ENCODE measurements at regions not wholly inside any gene's neighbourhood (a gene's known extent, or its start where the extent isn't known, plus 50 kb on each side); places are given as distances from the start of the nearest gene placed in this dataset.
"Not testable (repeated sequence)": the region's sequence is repeated elsewhere in the genome, so short reads cannot be mapped to it uniquely, and the experiment has no call there.

DNA sequence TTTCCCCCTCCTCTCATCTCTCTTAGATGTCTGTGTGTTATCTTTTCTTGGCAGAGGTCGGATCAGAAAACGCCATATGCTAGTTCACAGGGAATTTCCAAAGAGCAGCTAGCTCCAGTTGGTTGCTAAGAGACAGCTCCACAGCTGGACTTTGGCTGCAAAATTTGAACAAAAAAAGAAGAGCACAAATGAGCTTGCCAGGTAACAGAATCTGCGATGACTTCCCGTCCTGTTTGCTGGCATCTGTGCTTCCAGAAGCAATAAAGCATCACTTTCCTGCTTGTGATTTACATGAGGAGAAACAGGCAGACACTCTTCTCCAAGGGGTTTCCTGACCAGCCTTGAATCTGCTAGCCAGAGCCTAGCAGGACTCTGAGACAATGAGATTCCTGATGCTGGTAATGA is 596.0 kb upstream of the B3GAT1 start:
- DNase-seq (no peak), ATAC-seq (no peak)
- no peaks in the 10 kb centered on the region for H3K36me3 Mint-ChIP-seq
- no peak overlapping the region for H3K27ac Mint-ChIP-seq
- H3K4me3 Mint-ChIP-seq, result no peak overlapping the region
- POLR2A ChIA-PET, result no interaction called here
- H3K27me3 Mint-ChIP-seq, result peaks cover 0 to 33% (median 13%) of the 10 kb centered on the region in 5 donors
- peaks cover 0 to 5% (median 0%) of the 10 kb centered on the region in 9 donors for H3K9me3 Mint-ChIP-seq
- H3K4me1 Mint-ChIP-seq, result no peaks in the 10 kb centered on the region

DNA sequence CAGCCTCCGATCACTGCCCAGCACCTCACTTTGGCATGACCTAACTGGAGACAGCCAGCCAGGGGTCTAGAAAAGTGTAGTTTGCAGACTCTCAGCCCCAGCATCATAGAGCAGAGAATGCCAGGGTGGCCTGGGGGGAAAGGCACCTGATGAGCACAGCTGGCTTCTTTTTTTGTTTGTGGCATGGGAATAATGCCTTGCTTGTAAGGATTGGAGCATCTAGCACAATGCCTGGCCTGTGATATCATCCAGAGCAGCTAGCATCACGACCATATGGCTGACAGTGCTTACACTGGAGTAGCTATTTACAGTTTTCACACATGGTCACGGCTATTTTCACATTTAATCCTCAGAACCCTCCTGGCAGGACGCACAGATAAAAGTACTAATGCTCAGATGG is 594.8 kb upstream of the B3GAT1 start:
- H3K9me3 Mint-ChIP-seq, result peaks cover 0 to 4% (median 0%) of the 10 kb centered on the region in 9 donors
- POLR2A ChIA-PET, result no interaction called here
- no peak overlapping the region for H3K4me3 Mint-ChIP-seq

DNA sequence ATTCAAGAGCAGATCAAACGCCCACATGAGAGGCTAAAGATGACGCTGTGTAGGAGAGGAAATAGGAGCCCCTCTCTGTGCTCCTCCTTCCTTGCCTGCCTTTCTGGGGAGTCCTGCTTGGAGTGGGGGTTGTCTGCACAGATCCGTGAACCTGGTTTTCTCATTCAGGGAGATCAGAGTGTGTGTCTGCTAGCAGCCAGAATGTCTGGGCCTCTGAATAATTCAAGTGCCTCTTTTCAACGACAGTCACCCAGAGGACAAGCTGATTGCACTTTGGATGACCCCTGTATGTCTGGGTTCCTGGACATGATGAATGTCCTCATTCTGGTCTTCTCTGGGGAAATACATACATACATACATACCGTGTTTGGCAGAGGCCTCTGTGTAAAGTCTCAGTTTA is 592.5 kb upstream of the B3GAT1 start:
- no peak for ATAC-seq
- Mint-ChIP-seq H3K36me3 (no peaks in the 10 kb centered on the region), H3K27me3 (peaks cover 4 to 41% (median 25%) of the 10 kb centered on the region in 5 donors), H3K27ac (no peak overlapping the region), H3K9me3 (peaks cover 0 to 2% (median 0%) of the 10 kb centered on the region in 9 donors), H3K4me3 (no peak overlapping the region), H3K4me1 (no peaks in the 10 kb centered on the region)
- DNase-seq, result no peak
- POLR2A ChIA-PET, result no interaction called here

More for the DNA sequence above, 594.8 kb upstream of the B3GAT1 start:
- peaks cover 0 to 32% (median 12%) of the 10 kb centered on the region in 5 donors for H3K27me3 Mint-ChIP-seq
- no peak overlapping the region for H3K27ac Mint-ChIP-seq
- DNase-seq (no peak), ATAC-seq (no peak)
- H3K4me1 Mint-ChIP-seq, result no peaks in the 10 kb centered on the region
- H3K36me3 Mint-ChIP-seq, result no peaks in the 10 kb centered on the region

DNA sequence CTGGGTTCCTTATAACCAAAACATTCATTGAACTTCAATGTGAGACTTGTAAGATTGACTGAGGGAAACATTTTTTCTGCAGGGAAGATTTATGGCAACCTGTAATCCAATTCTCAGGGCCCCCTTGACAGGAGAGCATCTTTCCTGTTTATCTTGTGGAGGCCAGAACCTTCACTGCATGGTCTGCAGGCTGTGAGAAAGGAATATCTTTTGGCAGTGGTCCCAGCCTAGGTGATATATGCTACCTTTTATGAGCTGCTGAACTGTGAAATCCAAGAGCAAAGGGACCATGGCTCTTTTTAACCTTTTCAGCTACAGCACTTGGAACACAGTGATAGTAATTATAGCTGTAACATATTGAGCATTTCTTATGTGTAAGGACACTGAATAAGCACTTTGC is 590.2 kb upstream of the B3GAT1 start:
- ATAC-seq (no peak), DNase-seq (no peak)
- POLR2A ChIA-PET, result no interaction called here
- peaks cover 0 to 2% (median 0%) of the 10 kb centered on the region in 9 donors for H3K9me3 Mint-ChIP-seq
- no peak overlapping the region for H3K4me3 Mint-ChIP-seq
- H3K4me1 Mint-ChIP-seq, result no peaks in the 10 kb centered on the region
- no peaks in the 10 kb centered on the region for H3K36me3 Mint-ChIP-seq
- H3K27me3 Mint-ChIP-seq, result peaks cover 4 to 31% (median 18%) of the 10 kb centered on the region in 5 donors
- no peak overlapping the region for H3K27ac Mint-ChIP-seq

DNA sequence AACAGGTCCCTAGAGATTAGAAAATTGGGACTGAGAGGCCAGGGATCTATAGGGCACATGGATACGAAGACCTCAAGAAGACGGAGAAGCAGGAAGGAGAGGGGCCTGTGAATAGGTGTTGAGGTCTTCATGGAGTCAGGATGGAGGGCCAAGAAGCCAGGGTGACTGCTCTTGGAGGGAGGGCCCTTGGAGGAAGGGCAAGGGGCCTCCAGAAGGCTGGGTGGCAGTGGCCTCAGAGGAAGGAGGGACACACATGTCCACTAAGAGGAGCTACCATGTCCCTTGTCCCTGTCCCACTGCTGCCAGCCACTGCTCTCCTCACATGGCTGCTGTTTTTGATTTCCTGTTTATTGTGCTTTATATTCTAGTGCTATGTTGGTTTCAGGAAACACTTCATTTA is 589.5 kb upstream of the B3GAT1 start:
- no peak for ATAC-seq

DNA sequence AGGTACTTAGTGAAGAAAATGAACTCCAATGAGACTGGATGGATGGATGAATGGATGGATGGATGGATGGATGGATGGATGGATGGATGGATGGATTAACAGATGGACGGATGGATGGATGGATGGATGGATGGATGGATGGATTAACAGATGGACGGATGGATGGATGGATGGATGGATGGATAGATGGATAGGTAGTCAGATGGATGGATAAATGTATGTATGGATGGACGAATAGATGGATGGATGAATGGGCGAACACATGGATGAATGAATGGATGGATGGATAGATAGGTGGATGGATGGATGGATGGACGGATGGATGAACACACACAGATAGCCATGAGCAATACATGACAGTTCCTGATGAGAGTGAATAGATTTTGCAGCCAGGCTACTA is 589.0 kb upstream of the B3GAT1 start:
- ATAC-seq, POLR2A ChIA-PET, H3K4me3 Mint-ChIP-seq, H3K9me3 Mint-ChIP-seq, DNase-seq, H3K27ac Mint-ChIP-seq, H3K4me1 Mint-ChIP-seq, H3K36me3 Mint-ChIP-seq: not testable (repeated sequence)
- peaks cover 4 to 29% (median 12%) of the 10 kb centered on the region in 5 donors for H3K27me3 Mint-ChIP-seq

More for the DNA sequence above, 589.5 kb upstream of the B3GAT1 start:
- Mint-ChIP-seq H3K4me3 (no peak overlapping the region), H3K9me3 (peaks cover 0 to 2% (median 0%) of the 10 kb centered on the region in 9 donors), H3K27ac (no peak overlapping the region), H3K4me1 (no peaks in the 10 kb centered on the region), H3K36me3 (no peaks in the 10 kb centered on the region), H3K27me3 (peaks cover 4 to 31% (median 16%) of the 10 kb centered on the region in 5 donors)
- POLR2A ChIA-PET, result no interaction called here
- DNase-seq, result no peak

DNA sequence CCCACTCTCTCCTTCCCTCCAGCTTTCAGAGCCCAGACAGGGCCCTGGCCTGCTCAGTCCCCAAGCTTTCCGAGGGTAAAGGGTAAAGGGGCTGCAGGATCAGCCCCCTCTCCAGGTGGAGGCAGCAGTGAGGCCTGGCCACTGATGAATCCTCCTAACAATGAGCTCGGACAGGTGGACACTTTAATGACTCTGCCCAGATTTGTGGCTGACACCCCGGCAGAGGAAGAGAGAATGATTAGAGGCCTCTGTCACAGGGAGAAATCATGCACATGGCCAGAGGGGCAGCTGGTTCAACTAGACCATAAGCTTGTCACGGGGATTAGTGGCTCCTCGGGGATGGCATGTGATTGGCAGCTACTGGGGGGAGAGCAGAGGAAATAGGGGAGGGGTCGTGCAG is 587.5 kb upstream of the B3GAT1 start:
- ATAC-seq (no peak), DNase-seq (no peak)
- Mint-ChIP-seq H3K27ac (no peak overlapping the region), H3K36me3 (no peaks in the 10 kb centered on the region), H3K27me3 (peaks cover 7 to 31% (median 9%) of the 10 kb centered on the region in 5 donors), H3K4me1 (no peaks in the 10 kb centered on the region), H3K9me3 (peaks cover 0 to 2% (median 0%) of the 10 kb centered on the region in 9 donors), H3K4me3 (no peak overlapping the region)
- POLR2A ChIA-PET, result no interaction called here

DNA sequence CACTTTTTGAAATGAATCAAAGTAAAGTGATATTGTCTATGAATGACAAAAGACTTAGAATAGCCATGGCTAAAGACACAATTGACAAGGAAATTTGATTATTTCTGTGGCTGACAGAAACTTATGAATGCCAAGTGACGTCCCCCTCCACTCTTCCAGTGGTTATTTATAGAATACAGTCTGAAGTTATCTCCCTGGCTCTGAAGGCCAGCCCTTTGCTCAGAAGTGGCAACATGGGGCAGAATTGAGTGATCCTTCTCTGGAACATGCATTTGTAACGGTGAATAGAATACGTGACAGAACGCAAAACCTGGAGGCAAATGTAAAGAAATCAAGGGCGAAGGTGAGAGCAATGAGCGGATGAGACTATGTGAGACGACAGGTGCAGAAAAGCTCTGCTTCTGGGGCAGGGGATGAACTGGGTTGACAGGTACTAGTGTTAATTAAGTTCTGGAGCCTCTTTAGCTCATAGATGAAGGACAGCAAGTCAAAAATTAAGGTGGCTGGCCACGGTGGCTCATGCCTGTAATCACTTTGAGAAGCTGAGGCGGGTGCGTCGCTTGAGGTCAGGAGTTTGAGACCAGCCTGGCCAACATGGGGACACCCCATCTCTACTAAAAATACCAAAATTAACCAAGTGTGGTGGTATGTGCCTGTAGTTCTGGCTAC is 585.7 kb upstream of the B3GAT1 start:
- POLR2A ChIA-PET, result no interaction called here
- Mint-ChIP-seq H3K9me3 (peaks cover 0 to 2% (median 0%) of the 10 kb centered on the region in 9 donors), H3K27me3 (peaks cover 8 to 41% (median 13%) of the 10 kb centered on the region in 5 donors)

DNA sequence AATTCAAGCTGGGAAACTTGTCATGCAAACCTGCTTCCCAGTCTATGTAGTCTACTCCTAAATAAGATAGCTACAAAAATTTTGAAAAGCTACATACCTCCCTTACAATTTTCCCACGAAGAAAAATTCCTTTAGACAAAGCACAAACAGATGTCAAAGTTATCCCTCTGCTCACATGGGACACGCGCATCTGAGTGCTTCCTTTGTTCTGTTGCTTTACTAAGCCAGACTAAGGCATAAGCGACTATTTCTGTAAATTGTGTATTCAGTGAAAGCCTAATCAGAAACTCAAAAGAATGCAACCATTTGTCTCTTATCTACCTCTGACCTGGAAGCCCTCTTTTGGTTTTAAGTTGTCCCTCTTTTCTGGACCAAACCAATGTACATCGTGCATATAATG is 583.7 kb upstream of the B3GAT1 start:
- H3K4me1 Mint-ChIP-seq, result no peaks in the 10 kb centered on the region
- no peak overlapping the region for H3K27ac Mint-ChIP-seq
- DNase-seq (no peak), ATAC-seq (no peak)
- H3K27me3 Mint-ChIP-seq, result peaks cover 7 to 49% (median 16%) of the 10 kb centered on the region in 5 donors
- peaks cover 0 to under 1% (median 0%) of the 10 kb centered on the region in 9 donors for H3K9me3 Mint-ChIP-seq
- H3K36me3 Mint-ChIP-seq, result no peaks in the 10 kb centered on the region
- H3K4me3 Mint-ChIP-seq, result no peak overlapping the region
- POLR2A ChIA-PET, result no interaction called here

More for the DNA sequence above, 585.7 kb upstream of the B3GAT1 start:
- Mint-ChIP-seq H3K36me3 (no peaks in the 10 kb centered on the region), H3K4me1 (no peaks in the 10 kb centered on the region), H3K27ac (no peak overlapping the region), H3K4me3 (no peak overlapping the region)
- DNase-seq (no peak), ATAC-seq (no peak)

DNA sequence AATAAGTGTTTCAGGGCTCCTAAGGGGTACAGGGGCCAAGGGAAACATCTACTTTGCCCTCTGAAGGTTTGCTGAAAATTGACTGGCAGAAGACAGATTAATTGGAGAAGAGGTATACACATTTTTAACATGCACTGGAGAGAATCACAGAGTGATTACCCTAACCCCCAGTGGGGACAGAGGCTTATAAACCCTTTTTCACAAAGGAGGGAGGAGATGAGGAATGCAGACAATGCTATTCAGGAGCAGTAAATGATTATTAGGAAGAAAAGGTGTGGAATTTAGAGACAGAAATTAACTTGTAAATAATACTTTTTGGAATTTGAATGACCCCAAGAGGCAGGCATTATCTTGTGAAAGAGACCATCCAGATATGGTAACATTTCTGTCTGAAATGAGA is 582.4 kb upstream of the B3GAT1 start:
- ATAC-seq (no peak), DNase-seq (no peak)
- Mint-ChIP-seq H3K36me3 (no peaks in the 10 kb centered on the region), H3K4me1 (peaks cover 0 to 1% (median 0%) of the 10 kb centered on the region in 4 donors), H3K4me3 (no peak overlapping the region), H3K27me3 (peaks cover 7 to 42% (median 14%) of the 10 kb centered on the region in 5 donors), H3K9me3 (no peaks in the 10 kb centered on the region), H3K27ac (no peak overlapping the region)
- POLR2A ChIA-PET, result no interaction called here

DNA sequence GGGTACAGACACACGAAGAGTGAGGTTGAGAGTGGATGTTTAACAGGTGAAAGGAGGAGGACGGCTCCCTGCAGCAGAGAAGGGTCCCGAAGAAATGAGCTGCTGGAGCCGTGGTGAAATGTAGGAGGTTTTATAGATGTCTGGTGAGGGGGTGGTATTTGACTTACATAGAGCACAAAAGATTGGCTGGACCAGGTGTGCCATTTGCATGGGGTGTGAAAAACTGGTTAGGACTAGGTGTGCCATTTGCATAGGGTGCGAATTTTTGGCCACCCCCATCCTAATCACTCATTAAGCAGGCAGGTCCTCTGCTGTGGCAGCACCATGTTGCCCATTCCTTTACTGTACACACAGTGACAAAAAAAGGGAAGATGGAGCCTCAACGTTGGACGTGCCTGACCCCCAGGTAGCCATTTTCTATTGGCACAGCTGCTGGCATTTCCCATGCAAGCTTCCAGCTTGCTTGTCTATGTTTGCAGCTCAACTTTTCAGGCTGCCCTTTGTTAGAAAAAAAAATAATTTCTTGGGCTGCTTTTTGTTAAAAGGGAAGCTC is 581.7 kb upstream of the B3GAT1 start:
- Mint-ChIP-seq H3K27ac (no peak overlapping the region), H3K4me1 (peaks cover 0 to 1% (median 0%) of the 10 kb centered on the region in 4 donors), H3K27me3 (peaks cover 9 to 42% (median 17%) of the 10 kb centered on the region in 5 donors), H3K4me3 (no peak overlapping the region), H3K9me3 (no peaks in the 10 kb centered on the region), H3K36me3 (no peaks in the 10 kb centered on the region)
- POLR2A ChIA-PET, result no interaction called here
- ATAC-seq (no peak), DNase-seq (no peak)

DNA sequence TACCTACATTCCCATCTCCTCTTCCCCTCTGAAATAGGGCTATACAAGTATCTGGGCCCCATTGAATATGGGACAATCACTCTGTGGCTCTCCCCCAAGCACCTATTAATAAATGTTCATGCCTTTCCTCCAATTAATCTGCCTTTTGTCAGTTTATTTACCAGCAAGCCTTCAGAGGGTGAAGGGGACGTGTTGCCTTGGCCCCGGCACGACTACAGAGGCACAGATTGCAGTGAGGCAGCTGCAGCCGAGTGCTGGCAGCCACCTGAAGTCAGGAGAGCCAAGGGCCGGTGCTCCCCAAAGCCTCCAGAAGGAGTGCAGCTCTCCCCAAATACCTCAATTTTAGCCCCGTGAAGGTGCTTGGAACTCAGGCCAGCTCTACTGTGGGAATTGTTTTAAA is 580.9 kb upstream of the B3GAT1 start:
- DNase-seq (no peak), ATAC-seq (no peak)
- POLR2A ChIA-PET, result no interaction called here
- Mint-ChIP-seq H3K36me3 (no peaks in the 10 kb centered on the region), H3K27me3 (peaks cover 13 to 47% (median 17%) of the 10 kb centered on the region in 5 donors), H3K9me3 (no peaks in the 10 kb centered on the region), H3K4me3 (no peak overlapping the region), H3K4me1 (peaks cover 0 to 1% (median 0%) of the 10 kb centered on the region in 4 donors), H3K27ac (no peak overlapping the region)

DNA sequence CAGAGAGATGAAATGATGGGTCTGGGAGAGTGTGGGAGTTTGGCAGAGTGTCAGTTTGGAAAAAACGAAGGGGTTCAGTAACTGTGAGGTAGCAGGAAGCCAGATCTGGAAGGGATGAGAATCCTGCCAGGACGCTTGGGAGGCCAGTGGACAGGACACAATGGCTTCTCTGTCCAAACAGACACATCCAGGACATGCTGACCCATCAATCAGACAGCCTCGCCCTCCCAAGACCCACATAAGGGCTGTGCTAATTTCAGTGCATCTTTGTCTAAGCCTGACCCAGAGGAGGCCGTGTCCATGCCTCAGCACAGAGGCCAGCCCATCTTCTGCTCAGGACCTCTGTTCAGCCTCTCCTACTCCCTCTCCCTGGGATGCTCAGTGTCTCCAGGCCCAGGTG is 576.5 kb upstream of the B3GAT1 start:
- H3K9me3 Mint-ChIP-seq, result peaks cover 0 to 2% (median 0%) of the 10 kb centered on the region in 9 donors
- ATAC-seq, result no peak
- no peak overlapping the region for H3K27ac Mint-ChIP-seq
- H3K4me1 Mint-ChIP-seq, result peaks cover 0 to 5% (median 4%) of the 10 kb centered on the region in 4 donors
- H3K27me3 Mint-ChIP-seq, result peaks cover 9 to 62% (median 22%) of the 10 kb centered on the region in 5 donors
- H3K36me3 Mint-ChIP-seq, result no peaks in the 10 kb centered on the region
- no peak overlapping the region for H3K4me3 Mint-ChIP-seq
- no peak for DNase-seq
- POLR2A ChIA-PET, result no interaction called here
